ENCODE measurements at regions not wholly inside any gene's neighbourhood (a gene's known extent, or its start where the extent isn't known, plus 50 kb on each side); places are given as distances from the start of the nearest gene placed in this dataset.

GRCh38 chr18:60663060-60663989 lies 290.8 kb upstream of the MC4R start:
- Histone ChIP-seq H3K18ac (ENCODE audit: low read depth, low read length) (no peak overlapping the region), H3K9me3 (ENCODE audit: control insufficient read depth, insufficient read depth, low read length) (peaks cover 8% of the 10 kb centered on the region; the same call in 1 of the 2 replicates), H3K4me2 (ENCODE audit: low read depth, low read length) (no peak overlapping the region), H3K23ac (ENCODE audit: low read depth, low read length) (no peak overlapping the region), H3K36me3 (ENCODE audit: control insufficient read depth, insufficient read depth, low read length) (no peaks in the 10 kb centered on the region), H3K27ac (ENCODE audit: insufficient read depth, low read length) (no peak overlapping the region), H2AK9ac (replicated peaks; ENCODE audit: low read depth, low read length, poor library complexity) (no peak overlapping the region), H3K9me1 (ENCODE audit: insufficient read depth, low read length) (no peaks in the 10 kb centered on the region), H3K56ac (ENCODE audit: extremely low read depth, insufficient read depth, low read length) (no peak overlapping the region), H3K79me1 (ENCODE audit: low read depth in 1 of 2, low read length in 2 of 2) (no peaks in the 10 kb centered on the region), H2BK20ac (ENCODE audit: low read depth, low read length) (no peak overlapping the region), H4K8ac (ENCODE audit: low read depth in 2 of 2, low read length in 2 of 2) (no peak overlapping the region), H2BK120ac (ENCODE audit: low read depth, low read length) (no peak overlapping the region), H2BK5ac (ENCODE audit: low read depth, low read length, poor library complexity, severe bottlenecking) (no peak overlapping the region), H3K27me3 (ENCODE audit: control insufficient read depth, insufficient read depth, low read length) (no peaks in the 10 kb centered on the region), H2AFZ (replicated peaks; ENCODE audit: low read length, poor library complexity) (no peak overlapping the region), H2BK15ac (ENCODE audit: low read depth, low read length) (no peak overlapping the region), H3K9ac (ENCODE audit: low read depth, low read length) (no peak overlapping the region), H3K4me1 (ENCODE audit: control insufficient read depth, insufficient read depth, low read length) (no peaks in the 10 kb centered on the region), H4K5ac (ENCODE audit: low read depth, low read length) (no peak overlapping the region), H2AK5ac (ENCODE audit: low read depth, low read length) (no peak overlapping the region), H4K20me1 (ENCODE audit: insufficient read depth, low read length) (no peaks in the 10 kb centered on the region), H3K14ac (replicated peaks; ENCODE audit: low read depth, low read length) (no peak overlapping the region), H4K91ac (ENCODE audit: insufficient read depth, low read depth, low read length) (no peak overlapping the region), H3K4ac (ENCODE audit: low read depth, low read length) (no peak overlapping the region), H3K4me3 (ENCODE audit: insufficient read depth, low read depth, low read length) (no peak overlapping the region)
- BruUV-seq (replicated peaks), result no TSS peak
- ATAC-seq (ENCODE audit: low read depth) (no peak), DNase-seq (no peak)
- dilution Hi-C loops (cut with HindIII; ENCODE audit: low sequenced_read_pairs, unreplicated experiment) (no loop called here), intact Hi-C loops (cut with micrococcal nuclease) (no loop called here), in situ Hi-C loops (cut with MboI; ENCODE audit: low sequenced_read_pairs) (no loop called here)
- TF ChIP-seq RCOR1 (IDR thresholded peaks at IDR 0.05; ENCODE audit: insufficient replicate concordance, low read length) (no peak), MAFK (IDR thresholded peaks at IDR 0.05; ENCODE audit: low read depth, low read length) (no peak), CHD1 (IDR thresholded peaks at IDR 0.05; ENCODE audit: low read depth, low read length) (no peak), CEBPB (IDR thresholded peaks at IDR 0.05; ENCODE audit: low read depth, low read length) (no peak), RFX5 (IDR thresholded peaks at IDR 0.05; ENCODE audit: low read depth, low read length) (no peak), FOS (IDR thresholded peaks at IDR 0.05; ENCODE audit: low read depth, low read length) (no peak), CTCF (conservative IDR thresholded peaks at IDR 0.05; ENCODE audit: low read depth, low read length) (no peak), MXI1 (IDR thresholded peaks at IDR 0.05; ENCODE audit: borderline replicate concordance, low read depth, low read length) (no peak), MAZ (IDR thresholded peaks at IDR 0.05; ENCODE audit: borderline replicate concordance, low read depth, low read length) (no peak)
- POLR2A ChIA-PET (ENCODE audit: unreplicated experiment), result no interaction called here
- CTCF ChIA-PET, result no interaction called here
- WGBS, 2 experiments (ENCODE audit: extremely low coverage in 2 of 2, insufficient read length in 1 of 2), result 82% methylated on average over 22 of the region's 38 CpGs; no CpG with 5 or more reads in 1 of the 2 experiments

All from IMR-90 (cell line).